HG03558 (cell line): ENCODE measurements at regions not wholly inside any gene's neighbourhood (a gene's known extent, or its start where the extent isn't known, plus 50 kb on each side); places are given as distances from the start of the nearest gene placed in this dataset.

Source experiments
- ATAC-seq: cut with Tn5 transposase; IDR thresholded peaks from one replicate; pipeline ENCODE4 v1.9.1; 2021; ENCODE audit warnings: moderate number of reproducible peaks; ENCODE audit not compliant: unreplicated experiment; ENCODE audit errors: extremely low read depth

DNA sequence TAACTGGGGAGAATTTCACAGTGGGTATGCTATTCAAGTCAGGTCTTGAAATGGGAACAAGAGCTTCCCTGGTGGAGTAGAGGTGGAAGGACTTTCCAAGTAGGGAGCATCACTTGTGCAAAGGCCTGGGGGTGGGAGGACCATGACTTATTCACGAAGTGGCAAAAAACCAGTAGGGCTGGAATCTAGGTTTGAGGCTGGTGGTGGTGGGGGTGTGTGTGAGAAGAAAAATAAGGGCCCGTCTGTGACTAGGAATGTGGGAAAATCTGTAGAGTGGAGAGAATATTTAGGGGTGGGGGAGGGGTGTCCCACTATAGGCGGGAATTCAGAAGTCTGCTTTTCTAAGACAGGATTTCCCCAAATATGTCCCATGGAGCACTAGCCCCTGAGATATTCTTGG lies 271.9 kb upstream of the TBL1XR1 start:
- no peak for ATAC-seq

DNA sequence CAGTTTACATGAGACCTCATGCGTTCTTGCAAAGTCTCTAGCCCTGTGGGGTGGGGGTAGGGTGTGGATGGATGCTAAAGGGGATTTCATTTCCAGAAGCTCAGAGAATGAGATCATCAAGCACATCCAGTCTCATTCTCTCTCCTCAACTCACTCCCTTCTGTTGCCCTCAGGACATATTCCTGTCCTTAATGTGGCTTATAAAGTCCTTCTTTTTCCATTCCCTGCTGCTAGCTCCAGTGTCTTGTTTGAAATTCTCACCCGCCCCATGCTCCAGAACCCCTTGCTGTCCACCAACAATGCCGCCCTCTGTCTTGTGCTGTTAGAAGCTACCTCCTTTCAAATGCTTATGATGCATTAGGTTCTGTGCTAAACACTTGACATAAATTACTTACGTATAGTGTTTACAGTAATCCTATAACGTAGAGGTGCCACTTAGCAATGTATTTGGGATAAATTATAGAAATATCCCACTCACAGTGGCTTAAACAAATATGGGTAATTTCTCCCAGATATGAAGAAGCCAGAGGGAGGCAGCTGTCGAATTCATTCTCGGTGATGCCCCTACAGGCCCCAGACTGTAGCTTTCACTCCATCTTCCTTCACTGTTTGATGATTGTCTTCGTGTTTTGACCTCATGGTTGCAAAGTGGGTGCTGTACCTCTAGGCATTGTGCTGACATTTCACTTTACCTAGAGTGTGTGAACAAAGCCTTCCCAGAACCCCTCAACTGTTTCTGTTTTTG lies 273.1 kb upstream of the TBL1XR1 start:
- no peak for ATAC-seq

- no peak for ATAC-seq
These were observed 274.6 kb upstream of the TBL1XR1 start for GRCh38 chr3:177471733-177472480.

- no peak for ATAC-seq
These were observed 275.9 kb upstream of the TBL1XR1 start for GRCh38 chr3:177473184-177473583.

GRCh38 chr3:177473903-177474302 lies 276.6 kb upstream of the TBL1XR1 start:
- ATAC-seq, result no peak

DNA sequence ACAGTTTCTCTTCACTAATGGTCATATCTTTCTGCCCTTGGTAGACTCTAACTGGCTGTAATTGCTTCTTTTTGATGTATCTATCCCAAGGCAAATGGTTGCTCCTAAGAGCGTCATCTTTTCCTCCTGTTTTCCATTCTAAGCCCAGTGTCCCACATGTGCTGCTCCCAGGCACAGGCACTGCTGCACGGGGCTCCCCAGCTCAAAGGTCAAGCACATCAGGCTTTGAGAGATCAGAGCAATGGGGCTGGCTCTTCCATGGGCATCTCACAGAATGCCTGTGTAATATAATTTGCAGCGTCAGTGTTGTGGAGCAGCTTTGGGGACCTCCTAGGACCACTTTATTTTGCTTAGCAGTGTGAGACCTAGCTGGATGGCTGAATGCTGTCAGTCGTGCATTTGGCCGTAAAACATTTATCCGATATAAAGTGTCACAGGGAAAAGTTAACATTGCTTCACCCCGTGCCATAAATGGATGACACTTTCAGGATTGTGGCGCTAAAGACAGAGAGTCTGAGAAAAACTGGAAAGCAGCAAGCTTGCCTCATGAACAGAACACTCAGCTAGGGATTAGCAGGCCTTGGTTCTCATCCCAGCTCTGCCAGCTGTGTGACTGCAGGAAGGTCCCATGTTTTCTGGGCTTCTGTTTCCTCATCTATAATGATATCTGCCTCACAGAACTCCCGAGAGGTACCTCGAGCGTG lies 277.5 kb upstream of the TBL1XR1 start:
- ATAC-seq, result no peak

DNA sequence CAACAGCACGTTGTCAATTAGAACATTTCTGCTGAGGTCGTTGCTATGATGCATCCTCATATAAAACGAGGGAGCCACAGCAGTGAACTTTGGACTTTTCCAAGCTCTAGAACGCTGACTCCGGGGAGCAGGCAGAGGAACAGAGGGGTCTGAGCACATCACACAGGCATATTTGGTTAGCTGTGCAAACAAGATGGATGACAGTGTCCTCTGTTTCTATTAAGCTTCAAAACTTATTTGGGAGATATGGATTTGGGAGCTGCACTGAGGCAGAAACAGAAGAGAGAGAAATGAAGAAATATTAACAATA lies 278.0 kb upstream of the TBL1XR1 start:
- ATAC-seq, result no peak

- no peak for ATAC-seq
These were observed 279.2 kb upstream of the TBL1XR1 start for GRCh38 chr3:177476495-177476894.

GRCh38 chr3:177476921-177477435 lies 279.7 kb upstream of the TBL1XR1 start:
- no peak for ATAC-seq

DNA sequence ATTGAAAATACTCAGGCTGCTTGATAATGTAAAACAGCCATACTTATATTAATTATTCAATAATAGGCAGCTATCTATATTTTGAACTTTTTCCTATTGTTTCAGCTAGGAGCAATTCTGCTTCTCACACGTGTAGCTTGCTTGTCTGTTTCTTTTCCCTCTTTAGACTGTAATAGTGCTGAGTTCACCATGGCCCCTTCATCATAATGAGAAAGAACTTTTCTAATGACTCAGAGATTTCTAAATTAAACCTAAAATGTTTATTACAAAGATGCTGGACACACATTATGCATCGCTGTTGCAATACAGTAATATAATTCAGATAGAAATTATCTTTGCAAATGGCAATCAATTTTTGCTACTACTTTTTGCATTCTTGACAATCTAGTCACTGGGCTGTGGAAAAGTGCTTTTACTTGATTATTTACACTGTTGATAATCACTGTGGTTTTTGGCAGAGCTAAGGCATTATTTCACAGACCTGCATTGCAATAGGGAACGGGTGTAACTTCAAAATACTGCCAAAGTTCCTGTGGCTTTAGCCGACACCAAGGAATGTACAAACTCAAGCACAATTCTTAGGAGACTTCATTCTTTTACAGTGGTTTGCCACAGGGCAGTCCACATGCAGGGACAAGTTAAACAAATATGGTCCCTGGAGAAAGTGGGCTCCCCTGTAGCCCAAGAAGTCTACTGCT lies 281.0 kb upstream of the TBL1XR1 start:
- no peak for ATAC-seq

- ATAC-seq, result no peak
These were observed 282.3 kb upstream of the TBL1XR1 start for GRCh38 chr3:177479630-177480029.

GRCh38 chr3:177481329-177481728 lies 284.0 kb upstream of the TBL1XR1 start:
- no peak for ATAC-seq

DNA sequence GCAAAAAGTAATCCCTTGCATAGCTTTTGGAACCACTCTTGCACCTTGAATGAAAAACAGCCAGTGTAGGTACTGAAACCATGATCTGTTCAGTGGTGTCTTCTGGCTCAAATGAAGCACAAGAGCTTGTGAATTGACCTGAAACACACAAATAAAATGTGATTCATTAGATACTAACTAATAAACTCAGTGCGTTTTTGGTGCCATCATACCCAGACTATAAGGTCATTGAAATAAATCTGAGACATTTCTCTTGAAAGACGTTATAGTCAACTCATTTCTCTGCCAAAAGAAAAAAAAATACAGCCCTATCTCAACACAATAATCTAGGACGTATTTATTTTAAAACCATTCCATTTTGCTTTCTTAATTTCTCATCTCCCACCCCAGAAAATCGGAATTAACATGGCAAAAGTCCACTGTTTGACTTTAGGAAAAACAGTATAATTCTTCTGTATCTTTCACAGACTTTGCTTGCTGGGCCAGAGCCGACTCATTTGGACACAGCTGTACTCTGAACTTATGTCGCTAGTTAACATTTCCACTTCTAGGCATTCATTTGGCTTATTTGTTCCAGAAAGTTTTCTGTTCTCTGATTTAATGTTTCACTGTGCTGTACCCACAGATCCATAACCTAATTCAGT lies 284.9 kb upstream of the TBL1XR1 start:
- ATAC-seq, result no peak

GRCh38 chr3:177483182-177483967 lies 286.1 kb upstream of the TBL1XR1 start:
- ATAC-seq, result no peak

GRCh38 chr3:177484206-177484605 lies 286.9 kb upstream of the TBL1XR1 start:
- ATAC-seq, result no peak

DNA sequence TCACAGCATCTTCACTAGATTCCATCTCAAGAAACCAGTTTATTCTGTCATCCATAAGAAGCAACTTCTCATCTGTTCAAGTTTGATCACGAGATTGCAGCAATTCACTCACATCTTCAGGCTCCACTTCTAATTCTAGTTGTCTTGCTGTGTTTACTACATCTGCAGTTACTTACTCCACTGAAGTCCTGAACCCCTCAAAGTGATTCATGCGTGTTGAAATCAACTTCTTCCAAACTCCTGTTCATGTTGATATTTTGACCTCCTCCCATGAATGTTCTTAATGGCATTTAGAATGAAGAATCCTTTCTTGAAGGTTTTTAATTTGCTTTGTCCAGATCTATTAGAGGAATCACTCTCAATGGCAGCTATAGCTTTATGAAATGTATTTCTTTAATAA lies 287.6 kb upstream of the TBL1XR1 start:
- no peak for ATAC-seq

- ATAC-seq, result no peak
These were observed 290.4 kb upstream of the TBL1XR1 start for GRCh38 chr3:177487635-177488186.

GRCh38 chr3:177488740-177489139 lies 291.5 kb upstream of the TBL1XR1 start:
- ATAC-seq, result no peak

DNA sequence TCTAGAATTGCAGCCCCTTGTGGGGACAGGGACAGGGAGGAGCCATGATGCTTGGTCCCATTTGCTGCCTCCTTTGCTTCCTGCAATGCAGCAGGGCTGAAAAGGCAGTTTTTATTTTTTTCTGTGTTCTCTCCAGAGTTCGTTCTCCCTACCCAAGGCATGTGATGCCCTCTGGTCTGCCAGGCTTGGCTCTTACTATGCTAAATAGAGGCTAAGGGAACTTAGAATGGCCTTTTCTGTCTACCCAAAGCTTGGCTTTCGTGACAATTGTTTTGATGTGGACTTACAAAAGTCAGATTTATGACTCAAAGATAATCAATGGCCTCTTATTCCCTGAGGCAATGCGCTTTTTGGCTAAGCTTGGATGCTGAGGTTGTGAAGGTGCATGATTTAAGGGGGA lies 293.3 kb upstream of the TBL1XR1 start:
- no peak for ATAC-seq
